ENCODE measurements at regions not wholly inside any gene's neighbourhood (a gene's known extent, or its start where the extent isn't known, plus 50 kb on each side); places are given as distances from the start of the nearest gene placed in this dataset.
"Not testable (repeated sequence)": the region's sequence is repeated elsewhere in the genome, so short reads cannot be mapped to it uniquely, and the experiment has no call there.

- peak in 8 of 42 donors; percentile 0 to 29 (median 2) for DNase-seq
Measured at GRCh38 chr5:70307064-70307463, 108.1 kb upstream of the GTF2H2C_2 start.

More at GRCh38 chr5:70307064-70307463, 108.1 kb upstream of the GTF2H2C_2 start:
- intact Hi-C loops (cut with DNase I) = not testable (repeated sequence)

All from head of caudate nucleus (tissue), 42 donors.